SH-SY5Y (cell line): ENCODE measurements at regions not wholly inside any gene's neighbourhood (a gene's known extent, or its start where the extent isn't known, plus 50 kb on each side); places are given as distances from the start of the nearest gene placed in this dataset.

Source experiments
- GATA2 ChIP-seq: IDR thresholded peaks from 2 replicates; pipeline ENCODE4 v1.6.1; 2011; ENCODE audit warnings: mild to moderate bottlenecking, low read depth, low read length
- GATA3 ChIP-seq: IDR thresholded peaks from 2 replicates; pipeline ENCODE4 v1.6.1; 2011; ENCODE audit warnings: low read depth, mild to moderate bottlenecking, low read length, moderate library complexity

DNA sequence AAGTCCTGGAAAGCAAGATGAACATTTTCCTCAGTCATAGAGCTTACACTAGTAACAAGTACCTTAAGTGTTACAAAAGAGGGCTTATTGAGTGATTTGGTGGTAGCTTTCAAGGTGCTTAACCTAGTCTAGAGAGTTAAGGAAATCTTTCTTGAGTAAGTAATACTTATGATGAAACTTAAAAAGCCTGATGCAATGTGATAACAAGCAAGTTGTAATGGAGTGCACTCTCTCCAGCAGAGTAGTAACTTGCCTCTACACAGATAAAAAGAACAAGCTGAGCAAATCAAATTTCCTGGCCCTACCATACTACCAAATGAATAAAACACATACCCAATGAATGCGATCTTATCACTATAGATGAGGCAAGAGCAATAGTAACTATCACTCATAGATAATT, 639.9 kb upstream of the FBXO33 start:
- TF ChIP-seq GATA3 (no peak), GATA2 (no peak)
